SK-N-DZ (cell line): ENCODE measurements at regions not wholly inside any gene's neighbourhood (a gene's known extent, or its start where the extent isn't known, plus 50 kb on each side); places are given as distances from the start of the nearest gene placed in this dataset.
"Not testable (repeated sequence)": the region's sequence is repeated elsewhere in the genome, so short reads cannot be mapped to it uniquely, and the experiment has no call there.

Source experiments
- DNase-seq: peaks from one replicate; pipeline ENCODE4 v3.0.0-alpha.2; 2015; ENCODE audit warnings: low spot score

DNA sequence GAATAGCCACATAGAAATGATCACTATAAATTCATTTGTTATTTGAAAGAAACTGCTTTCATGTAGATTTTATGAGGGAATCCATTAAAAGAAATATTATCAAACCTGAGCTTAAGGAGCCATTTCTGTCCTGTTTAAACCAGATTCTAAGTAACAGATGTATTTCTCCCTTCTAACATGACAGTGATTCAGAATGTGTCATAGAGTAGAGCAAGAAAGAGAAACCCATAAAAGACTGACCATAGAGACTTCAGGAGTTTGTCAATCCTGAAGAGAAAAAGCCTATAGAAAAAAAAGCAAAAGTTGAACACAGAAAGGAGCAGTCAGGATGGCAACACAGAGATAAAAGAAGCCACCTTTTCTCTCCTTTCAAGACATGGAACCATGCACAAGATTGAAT lies 390.6 kb downstream of the PRIM2 start:
- not testable (repeated sequence) for DNase-seq

DNA sequence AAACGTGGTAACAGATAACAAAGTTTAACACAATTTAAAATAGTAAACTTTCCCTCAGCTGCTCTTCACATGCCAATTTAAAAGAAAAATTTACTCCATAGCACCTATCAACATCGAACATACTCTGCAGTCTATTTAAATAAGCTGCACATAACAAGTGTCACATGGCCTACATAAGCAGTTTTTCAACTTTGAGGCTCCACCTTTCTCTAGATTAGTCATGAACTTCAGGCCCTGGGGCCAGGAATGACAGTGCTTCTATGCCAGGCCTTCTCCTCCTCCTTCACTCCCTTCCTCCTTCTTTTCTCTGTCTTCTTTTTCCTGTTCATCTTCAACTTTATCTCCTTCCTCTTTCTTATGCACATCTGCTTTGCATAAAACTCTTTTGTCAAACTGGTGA lies 405.1 kb downstream of the PRIM2 start:
- DNase-seq = not testable (repeated sequence)

DNA sequence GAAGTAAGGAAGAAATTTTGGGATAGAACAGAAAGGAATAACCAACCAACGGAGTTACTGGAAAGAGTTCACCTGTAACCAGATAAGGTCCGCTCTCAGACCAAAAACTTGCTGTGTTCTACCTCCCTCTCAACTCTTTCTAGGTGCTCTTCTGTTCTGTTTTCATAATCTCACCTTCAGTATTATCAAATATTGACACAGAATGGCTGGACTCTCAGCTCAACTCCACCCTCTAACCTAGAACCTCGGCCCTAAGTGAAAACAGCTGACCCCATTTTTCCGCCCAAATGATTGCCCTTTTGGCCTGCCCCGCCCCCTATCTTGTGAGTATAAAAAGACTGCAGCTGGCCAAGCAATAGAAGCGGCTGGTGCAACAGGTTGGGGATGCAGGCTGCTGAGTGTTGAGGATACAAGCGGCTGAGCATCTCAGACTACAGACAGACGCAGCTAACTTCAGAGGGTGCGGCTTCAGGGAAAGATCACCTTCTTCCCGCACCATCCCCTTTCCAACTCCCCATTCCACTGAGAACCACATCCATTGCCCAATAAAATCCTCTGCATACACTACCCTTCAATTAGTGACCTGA lies 406.5 kb downstream of the PRIM2 start:
- DNase-seq = not testable (repeated sequence)

DNA sequence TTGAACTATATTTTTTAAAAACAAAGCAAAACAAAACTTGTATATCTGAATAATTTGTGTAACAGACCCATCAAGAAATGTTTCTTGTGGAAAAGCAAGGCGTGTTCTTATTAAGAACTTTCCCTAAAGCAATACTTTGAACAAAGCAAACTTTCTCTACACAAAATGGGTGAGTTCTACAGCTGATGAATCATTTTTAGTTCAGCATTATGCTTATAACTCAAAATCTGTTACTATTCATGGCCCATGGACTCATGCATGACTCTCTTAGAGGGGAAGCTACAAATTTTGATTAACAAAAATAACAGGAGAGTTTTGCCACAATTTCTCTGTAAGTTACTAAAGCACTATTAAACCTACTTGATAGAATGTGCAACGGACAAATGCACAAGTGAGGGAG lies 412.0 kb downstream of the PRIM2 start:
- not testable (repeated sequence) for DNase-seq

DNA sequence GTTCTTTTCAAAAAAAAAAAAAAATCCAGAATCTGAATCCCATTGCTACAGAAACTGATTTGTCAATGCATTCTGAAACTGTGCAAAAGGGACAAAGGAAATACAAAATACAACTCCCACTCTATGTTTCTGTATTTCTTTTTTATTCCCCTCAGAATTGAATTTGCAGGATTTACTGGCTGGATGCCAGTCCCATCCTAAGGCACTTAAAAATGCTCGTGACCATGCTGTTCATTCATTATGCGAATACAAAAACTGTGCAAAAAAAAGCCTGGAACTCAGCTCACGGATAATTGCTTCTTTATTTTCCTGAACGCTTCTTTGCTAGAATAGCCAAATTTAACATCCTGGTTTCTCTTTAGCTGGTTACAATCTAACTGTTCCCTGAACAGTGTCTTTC lies 413.3 kb downstream of the PRIM2 start:
- not testable (repeated sequence) for DNase-seq

DNA sequence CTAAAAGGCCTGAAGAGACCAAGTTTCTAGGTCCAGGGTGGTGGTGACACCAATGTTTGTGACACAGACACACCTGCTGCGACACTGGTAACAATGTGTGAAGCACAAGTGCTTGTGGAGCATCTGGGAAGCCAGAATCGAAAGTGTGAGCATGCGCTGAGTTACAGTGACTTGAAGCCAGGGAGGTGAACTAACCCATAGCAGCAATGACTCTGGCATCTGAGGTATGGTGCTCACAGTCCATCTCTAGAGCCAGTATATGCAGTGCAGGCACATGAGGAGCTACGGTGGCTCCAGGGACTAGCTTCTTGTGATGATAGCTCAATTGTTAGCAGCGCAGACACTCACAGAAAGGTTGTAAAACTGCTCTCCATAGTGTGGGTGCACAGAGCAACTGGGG lies 430.3 kb downstream of the PRIM2 start:
- not testable (repeated sequence) for DNase-seq

DNA sequence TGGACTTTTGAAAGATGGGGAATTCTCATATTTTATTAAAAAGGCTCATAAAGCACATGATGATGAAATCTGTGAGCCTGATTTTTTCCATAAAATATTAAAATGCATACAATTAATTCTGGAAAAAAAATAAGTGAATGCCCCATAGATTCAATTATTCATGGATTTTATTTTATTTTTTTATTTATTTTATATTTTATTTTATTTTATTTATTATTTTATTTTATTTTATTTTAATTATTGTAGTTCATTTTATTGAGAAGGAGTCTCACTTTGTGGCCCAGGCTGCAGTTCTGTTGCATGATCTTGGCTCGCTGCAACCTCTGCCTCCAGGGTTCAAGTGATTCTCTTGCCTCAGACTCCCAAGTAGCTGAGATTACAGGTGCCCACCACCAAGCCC lies 442.4 kb downstream of the PRIM2 start:
- DNase-seq = not testable (repeated sequence)

DNA sequence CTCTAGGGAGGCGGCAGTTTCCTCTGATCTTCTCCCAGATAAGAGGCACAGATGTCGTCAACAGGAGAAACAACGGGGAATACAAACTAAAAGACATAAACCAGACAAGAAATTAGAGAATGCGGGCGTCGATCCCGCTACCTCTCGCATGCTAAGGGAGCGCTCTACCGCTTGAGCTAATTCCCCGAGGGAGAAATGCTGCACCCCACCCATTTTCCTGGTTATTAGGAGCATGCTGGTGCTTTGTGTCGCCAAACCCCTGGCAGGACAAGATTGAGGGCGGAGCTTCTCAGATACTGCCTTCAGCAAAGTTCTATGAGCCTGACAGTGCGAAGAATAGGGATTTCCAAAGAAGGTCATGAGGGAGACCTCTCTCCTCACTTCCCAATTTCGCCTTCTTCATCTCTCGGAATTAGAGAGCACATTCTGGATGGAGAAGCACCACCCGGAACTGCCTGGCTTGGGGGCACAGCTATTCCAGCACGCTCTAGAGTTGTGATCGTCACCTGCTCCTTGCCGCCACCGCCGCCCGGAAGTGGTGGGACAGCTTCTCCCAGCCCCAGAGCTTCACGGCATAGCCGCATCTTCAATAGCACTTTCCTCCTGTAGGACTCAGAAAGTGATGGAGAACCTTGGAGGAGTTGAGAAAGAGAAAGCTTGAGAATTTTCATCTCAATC lies 475.4 kb downstream of the PRIM2 start:
- peak; percentile 18 for DNase-seq

DNA sequence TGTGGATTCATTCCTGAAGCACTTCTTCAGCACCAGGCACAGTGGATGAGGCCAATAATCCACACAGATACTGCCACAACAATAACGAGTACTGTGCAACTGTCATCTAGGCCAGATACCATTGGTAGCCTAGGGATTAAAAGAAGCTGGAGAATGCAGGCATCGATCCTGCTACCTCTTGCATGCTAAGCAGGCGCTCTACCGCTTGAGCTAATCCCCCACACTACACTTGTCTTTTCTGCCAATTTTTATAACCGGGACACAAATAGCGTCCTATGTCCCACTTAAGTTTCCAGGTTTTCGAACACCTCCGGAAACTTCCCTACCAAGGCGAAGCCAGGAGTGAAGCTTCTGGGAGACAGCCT lies 475.9 kb downstream of the PRIM2 start:
- not testable (repeated sequence) for DNase-seq

DNA sequence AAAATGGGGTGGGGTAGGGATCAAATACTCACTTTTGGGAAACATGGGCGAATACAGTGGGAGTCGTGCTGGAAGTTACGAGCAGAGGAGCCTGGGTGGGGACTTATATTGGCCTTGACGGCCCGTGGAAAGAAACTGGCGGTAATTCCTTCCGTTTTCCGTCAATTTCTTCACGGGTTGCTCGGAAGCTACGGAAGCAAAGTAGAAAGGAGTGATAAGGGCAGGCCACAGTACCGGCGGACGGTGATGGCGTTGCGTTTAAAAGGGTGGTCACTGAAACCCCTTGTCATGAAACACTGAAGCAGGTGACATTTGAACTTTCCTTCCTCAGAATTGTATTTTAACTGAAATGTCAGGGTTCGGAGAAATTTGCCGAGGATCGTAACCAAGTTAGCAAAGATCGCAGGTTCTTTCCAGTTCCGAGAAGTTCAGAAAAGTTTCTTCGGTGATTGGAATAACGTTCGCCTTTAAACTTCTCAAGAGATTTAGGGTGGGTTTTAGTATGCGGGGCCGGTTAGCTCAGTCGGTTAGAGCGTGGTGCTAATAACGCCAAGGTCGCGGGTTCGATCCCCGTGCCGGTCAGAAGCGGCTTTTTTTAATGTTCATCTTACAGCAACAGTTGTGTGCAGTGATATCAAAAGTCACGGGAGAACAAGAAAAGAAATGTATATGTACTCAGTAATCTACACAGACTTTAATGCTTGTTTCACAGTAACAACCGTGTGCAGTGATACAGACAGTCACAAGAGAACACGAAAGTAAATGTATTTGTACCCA lies 482.5 kb downstream of the PRIM2 start:
- DNase-seq = not testable (repeated sequence)

DNA sequence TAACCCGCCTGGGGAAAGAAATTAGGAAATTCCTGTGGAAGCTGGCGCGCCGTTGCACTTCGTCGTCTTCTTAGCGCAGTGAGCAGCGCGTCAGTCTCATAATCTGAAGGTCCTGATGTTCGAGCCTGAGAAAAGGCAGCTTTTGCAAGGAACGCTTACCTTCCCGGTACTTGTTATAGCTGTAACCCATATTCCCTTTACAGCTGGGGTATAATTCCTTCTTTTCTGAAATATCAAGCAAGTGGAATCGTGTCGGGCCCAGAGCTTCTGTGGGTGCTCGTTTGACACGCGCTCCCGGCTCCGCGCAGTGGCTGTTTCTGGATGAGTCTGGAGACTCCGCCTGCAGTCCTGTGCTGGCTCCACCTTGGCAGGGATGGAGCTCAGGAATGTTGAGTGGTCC lies 491.2 kb downstream of the PRIM2 start:
- DNase-seq = not testable (repeated sequence)

DNA sequence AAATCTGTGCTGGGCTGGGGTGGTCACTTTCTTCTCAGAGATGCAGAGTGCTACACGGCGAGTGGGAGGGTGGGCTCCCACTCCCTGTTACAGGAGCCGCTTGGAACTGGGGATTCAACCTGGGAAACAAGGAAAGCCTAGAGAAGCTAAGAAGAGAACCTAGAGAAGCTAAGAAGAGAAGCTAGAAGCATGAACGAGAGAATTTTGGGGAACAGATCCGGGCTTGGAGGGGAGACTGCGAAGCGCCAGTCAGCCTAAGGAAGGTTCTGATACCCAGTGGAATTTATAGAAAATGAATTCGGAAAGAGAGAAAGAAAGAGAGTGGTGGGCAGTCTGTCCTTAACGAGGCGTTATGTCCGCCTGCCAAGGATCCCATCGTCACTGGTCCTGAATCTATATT lies 492.0 kb downstream of the PRIM2 start:
- not testable (repeated sequence) for DNase-seq

DNA sequence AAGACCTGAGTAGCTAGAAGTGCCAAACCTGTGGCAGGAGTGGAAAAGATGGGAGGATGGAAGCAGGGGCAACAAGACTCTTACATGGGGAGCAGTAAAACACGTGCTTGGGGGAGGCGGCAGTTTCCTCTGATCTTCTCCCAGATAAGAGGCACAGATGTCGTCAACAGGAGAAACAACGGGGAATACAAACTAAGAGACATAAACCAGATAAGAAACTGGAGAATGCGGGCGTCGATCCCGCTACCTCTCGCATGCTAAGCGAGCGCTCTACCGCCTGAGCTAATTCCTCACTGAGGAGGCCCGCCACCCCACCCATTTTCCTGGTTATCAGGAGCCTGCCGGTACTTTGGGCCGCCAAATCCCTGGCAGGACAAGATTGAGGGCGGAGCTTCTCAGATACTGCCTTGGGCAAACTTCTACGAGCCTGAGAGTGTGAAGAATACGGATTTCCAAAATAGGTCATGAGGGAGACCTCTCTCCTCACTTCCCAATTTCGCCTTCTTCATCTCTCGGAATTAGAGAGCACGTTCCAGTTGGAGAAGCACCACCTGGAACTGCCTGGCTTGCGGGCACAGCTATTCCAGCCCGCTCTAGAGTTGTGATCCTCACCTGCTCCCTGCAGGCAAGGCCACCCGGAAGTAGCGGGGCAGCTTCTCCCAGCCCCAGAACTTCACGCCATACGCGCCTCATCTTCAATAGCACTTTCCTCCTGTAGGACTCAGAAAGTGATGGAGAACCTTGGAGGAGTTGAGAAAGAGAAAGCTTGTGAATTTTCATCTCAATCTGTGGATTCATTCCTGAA lies 496.0 kb downstream of the PRIM2 start:
- DNase-seq = peak; percentile 27

DNA sequence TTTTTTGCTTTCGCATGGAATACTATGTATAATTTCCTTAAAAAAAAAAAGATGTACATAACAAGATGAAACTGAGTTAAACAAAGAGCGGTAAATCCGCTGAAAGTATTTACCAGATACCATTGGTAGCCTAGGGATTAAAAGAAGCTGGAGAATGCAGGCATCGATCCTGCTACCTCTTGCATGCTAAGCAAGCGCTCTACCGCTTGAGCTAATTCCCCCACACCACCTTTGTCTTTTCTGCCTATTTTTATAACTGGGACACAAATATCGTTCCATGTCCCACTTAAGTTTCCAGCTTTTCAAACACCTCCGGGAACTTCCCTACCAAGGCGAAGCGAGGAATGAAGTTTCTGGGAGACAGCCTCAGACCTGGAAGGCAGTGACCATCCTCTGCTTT lies 498.4 kb downstream of the PRIM2 start:
- DNase-seq = not testable (repeated sequence)

DNA sequence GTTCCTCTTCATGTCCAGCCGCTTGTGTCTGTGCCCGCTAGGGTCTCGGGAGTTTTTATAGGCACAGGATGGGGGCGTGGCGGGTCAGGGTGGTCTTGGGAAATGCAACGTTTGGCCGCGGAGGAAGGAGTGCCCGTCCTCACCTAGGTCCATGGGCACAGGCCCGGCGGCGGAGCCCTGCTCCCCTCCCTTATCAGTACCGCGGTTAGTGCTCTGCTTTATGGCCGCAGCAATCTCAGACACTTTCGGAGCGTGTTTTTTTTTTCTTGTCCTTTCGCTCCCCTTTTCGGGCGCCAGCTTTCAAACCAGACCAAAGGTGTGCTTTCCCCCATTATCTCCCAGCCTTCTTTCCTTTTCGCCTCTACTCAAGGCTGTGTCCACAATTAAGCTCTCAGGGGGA lies 503.9 kb downstream of the PRIM2 start:
- not testable (repeated sequence) for DNase-seq

DNA sequence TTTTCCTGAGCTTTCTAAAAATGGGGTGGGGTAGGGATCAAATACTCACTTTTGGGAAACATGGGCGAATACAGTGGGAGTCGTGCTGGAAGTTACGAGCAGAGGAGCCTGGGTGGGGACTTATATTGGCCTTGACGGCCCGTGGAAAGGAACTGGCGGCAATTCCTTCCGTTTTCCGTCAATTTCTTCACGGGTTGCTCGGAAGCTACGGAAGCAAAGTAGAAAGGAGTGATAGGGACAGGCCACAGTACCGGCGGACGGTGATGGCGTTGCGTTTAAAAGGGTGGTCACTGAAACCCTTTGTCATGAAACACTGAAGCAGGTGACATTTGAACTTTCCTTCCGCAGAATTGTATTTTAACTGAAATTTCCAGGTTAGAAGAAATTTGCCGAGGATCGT lies 505.0 kb downstream of the PRIM2 start:
- not testable (repeated sequence) for DNase-seq

DNA sequence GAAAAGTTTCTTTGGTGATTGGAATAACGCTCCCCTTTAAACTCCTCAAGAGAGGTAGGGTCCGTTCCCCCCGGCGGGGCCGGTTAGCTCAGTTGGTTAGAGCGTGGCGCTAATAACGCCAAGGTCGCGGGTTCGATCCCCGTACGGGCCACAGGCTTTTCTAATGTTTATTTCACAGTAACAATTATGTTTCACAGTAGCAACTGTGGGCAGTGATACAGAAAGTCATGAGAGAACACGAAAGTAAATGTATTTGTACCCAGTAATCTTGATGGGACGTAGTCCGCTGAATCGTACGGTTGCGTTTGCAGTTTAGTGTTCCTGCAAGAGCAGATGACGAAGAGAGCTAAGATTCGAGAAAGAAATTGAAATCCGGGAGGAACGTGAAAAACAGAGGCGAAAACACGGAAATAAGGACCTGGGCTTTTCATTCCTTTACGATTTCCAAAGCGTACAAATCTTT lies 505.5 kb downstream of the PRIM2 start:
- DNase-seq = no peak

DNA sequence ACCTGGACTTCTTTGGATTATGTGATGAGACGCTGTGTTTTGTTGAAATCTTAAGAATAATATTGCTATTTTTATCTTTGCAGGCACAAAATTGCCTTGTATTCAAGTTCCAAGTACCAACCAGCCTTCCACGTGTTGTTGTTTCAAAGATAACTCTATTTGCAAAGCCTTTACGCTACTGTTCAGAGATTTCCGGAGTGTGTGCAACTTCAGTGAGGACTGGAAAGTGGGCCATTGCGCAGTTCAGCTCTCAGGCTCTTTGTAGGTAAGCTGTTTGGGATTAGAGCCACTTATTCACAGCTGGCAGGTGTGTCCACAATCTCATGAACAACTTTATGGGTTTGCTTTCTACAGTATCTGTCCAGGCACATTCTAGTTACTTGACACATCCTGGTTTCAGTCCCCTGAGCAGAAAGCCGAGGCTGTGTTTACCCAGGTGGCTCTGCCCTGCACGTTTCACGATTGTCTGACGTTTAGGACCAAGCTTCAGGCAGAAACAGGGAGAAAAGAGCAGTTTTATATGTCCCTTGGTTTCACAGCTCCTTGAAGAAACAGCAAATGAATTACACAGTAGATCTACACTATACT lies 520.3 kb downstream of the PRIM2 start:
- not testable (repeated sequence) for DNase-seq

DNA sequence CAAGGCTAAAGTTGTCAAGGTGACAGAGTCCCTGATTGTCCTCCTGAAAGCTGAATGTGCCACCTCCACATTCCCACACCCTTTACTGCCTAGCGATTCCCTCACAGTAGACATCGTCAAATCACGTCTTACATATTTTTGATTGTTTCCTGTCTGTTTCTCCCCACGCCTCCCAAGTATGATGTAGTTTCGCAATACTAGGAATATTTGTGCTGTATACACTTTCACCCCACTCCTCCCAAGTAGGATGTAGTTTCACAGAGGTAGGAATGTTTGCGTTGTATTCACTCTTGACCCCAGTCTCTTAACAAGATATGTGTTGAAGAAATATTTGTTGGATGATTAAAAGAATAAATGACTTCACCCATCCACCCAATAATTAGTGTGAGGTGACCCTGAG lies 524.1 kb downstream of the PRIM2 start:
- not testable (repeated sequence) for DNase-seq

DNA sequence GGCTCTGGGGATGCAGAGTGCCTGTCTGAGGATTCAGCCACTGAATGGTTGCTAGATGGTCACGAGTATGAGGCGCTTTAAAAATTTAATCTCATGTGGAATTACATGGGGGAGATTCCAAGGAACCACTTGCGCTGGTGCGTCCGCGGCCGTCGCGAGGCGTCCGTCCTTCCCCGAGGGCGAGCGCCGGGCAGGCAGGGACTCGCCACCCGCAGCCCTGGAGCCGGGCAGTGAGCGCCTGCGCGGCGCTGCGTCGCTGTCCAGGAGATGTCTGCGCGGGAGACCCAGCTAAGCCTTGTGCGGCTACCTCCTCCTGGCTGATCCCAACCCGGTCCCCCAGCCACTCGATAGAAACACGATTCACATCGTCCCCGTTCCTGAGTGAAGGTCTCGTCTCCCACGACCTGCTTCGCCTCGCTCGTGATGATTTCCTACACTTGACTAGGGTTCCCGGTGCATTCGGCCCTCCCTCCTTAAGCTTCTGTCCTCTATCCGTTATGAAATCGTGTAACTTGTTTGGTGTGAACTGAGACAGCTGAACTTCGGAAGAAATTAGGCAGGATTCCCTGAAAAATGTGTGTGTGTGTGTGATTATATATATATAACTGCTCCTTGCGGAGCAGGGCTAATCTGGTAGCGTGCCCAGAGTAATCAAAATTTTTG lies 536.4 kb downstream of the PRIM2 start:
- DNase-seq = peak; percentile 5
